ENCODE measurements at regions not wholly inside any gene's neighbourhood (a gene's known extent, or its start where the extent isn't known, plus 50 kb on each side); places are given as distances from the start of the nearest gene placed in this dataset.

DNA sequence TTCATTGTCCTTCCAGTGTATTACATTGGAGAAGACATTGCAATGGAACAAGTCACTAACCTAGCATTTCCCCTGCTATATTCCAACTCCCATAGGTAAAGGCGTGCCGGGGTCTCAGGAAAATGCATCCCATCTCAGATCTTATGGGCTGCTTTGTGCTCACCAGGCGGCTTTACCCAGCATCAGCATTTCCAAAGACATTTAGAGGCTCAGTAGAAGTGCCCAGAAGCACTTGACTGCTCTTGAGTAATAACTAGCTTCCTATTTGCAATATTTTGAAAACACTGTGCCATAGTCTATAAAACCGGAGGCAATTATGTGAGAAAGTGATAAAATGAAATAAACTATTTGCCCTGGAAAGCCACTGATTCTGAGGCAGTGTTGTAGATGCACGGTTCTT is 415.0 kb upstream of the NPVF start:
- DNase-seq (ENCODE audit: low spot score) (no peak), ATAC-seq (ENCODE audit: low FRiP score) (no peak)
- TF ChIP-seq, protein P1, sequence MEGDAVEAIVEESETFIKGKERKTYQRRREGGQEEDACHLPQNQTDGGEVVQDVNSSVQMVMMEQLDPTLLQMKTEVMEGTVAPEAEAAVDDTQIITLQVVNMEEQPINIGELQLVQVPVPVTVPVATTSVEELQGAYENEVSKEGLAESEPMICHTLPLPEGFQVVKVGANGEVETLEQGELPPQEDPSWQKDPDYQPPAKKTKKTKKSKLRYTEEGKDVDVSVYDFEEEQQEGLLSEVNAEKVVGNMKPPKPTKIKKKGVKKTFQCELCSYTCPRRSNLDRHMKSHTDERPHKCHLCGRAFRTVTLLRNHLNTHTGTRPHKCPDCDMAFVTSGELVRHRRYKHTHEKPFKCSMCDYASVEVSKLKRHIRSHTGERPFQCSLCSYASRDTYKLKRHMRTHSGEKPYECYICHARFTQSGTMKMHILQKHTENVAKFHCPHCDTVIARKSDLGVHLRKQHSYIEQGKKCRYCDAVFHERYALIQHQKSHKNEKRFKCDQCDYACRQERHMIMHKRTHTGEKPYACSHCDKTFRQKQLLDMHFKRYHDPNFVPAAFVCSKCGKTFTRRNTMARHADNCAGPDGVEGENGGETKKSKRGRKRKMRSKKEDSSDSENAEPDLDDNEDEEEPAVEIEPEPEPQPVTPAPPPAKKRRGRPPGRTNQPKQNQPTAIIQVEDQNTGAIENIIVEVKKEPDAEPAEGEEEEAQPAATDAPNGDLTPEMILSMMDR (IDR thresholded peaks at IDR 0.05), result no peak

DNA sequence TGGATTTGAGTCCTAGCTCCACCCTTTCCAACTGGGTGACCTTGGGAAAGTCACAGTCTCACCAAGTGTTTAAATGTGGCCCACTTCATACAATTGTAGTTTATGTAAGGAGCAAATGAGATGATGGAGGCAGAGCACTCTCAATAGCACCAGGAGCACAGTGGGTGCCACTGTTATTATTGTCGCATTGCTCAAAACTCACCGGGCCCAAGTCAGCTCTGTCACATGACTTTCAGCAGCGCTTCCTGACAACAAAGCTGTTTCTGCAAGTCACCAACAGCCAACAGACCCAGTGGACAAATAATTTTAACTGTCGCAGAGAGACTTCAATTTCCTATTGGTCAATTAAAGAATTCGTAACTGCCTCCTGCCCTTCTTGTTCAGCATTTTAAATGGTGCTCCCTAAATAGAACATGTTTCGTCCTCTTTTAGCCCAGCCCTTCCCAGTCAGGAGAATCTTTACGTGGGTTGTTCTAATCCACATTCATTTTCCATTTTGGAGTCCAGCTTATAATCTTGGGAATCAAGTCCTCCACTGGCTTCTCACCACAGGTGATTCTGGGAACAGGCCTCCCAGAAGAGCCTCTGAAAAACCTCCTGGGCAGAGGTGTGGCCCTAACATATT is 415.6 kb upstream of the NPVF start:
- TF ChIP-seq, protein P1 (IDR thresholded peaks at IDR 0.05), result no peak
- DNase-seq (ENCODE audit: low spot score), result no peak
- ATAC-seq (ENCODE audit: low FRiP score), result no peak

DNA sequence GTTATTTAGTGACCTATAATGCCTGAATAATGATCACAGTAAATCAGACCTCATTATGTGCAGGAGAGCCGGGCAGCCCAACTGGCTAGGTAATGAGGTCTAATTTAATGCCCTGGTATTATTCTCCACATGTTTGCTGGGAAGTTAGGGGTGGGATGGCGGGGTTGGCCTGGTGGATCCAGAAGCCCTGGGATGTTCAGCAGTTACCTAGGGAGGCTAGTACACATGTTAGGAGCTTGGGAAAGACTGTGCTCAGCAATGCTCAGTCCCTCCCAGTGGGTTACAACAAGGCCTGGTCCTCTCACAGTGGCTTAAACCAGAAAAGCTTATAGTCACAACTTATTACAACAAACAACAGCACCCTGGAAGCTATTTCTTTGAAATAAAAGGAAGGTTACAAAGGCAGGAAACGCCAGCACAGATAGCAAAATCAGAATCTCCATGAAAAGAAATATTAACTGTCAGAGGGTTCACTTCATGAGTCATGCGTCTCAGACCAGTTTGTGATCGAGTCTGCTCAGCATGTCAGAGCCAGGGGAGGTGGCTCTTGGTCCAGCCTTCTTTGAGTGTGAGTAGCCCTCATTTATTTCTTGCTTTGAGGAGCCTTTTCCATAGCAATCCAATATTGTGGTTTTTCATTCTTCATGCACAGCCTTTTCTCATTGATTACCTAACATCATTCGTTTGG is 418.6 kb upstream of the NPVF start:
- no peak for ATAC-seq (ENCODE audit: low FRiP score)
- DNase-seq (ENCODE audit: low spot score), result no peak
- TF ChIP-seq, protein P1 (IDR thresholded peaks at IDR 0.05), result no peak

DNA sequence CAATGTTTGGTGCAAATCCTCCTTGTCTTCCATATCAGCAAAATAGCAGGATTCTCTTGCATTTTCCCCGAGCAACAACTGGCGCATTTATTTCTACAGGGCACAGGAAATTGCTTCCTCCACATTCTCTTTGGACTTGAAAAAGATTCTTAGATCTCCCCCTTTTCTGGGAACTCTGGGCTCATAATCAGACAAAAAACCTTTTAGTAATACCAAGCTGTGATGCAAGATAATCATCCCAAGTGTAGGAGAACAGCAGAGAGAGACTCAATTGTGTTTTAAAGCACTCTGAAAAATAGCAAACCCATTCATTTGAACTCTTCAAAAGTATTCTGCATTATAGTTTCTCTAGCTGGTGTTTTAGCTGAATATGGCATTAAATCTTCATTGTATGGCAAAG is 419.6 kb upstream of the NPVF start:
- DNase-seq (ENCODE audit: low spot score) (no peak), ATAC-seq (ENCODE audit: low FRiP score) (no peak)
- TF ChIP-seq, protein P1 (IDR thresholded peaks at IDR 0.05), result no peak

DNA sequence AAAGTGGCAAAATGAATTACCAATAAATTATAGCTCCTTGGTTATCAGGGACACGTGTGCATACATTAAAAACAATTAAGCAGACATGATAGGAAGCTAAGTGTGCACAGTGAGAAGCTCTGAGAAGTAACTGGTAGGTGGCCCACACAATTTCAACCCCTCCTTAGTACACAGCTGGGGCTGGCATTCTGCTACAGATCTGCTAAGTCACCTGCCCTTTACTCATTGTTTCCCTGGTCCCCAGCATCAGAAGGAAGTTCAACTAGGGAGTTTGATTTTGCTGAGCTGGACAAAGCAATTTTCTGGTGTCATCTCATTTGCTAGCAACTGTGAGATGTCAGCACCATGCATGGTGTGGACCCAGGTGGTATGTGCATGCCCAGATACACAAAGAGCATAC is 424.1 kb upstream of the NPVF start:
- DNase-seq (ENCODE audit: low spot score) (no peak), ATAC-seq (ENCODE audit: low FRiP score) (no peak)
- TF ChIP-seq, protein P1 (IDR thresholded peaks at IDR 0.05), result no peak

DNA sequence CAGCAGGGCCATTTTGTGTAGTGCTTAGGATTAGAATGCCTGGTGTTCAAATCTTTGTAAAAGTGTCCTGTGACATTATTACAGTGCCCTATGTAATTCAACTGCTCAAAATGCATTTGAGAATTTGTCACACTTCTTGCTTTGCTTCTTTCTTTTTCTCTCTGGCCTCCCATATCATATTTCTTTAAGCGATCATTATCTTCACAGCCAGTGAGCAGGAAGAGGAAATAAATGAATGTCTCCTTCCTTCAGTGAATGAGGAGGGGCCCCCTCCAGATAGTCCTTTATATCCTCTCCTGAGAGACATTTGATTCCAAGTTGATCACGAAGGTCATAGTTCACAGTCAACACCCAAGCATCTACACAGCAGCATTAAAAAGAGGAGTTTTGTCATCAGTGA is 425.1 kb upstream of the NPVF start:
- ATAC-seq (ENCODE audit: low FRiP score) (no peak), DNase-seq (ENCODE audit: low spot score) (no peak)
- TF ChIP-seq, protein P1 (IDR thresholded peaks at IDR 0.05), result no peak

DNA sequence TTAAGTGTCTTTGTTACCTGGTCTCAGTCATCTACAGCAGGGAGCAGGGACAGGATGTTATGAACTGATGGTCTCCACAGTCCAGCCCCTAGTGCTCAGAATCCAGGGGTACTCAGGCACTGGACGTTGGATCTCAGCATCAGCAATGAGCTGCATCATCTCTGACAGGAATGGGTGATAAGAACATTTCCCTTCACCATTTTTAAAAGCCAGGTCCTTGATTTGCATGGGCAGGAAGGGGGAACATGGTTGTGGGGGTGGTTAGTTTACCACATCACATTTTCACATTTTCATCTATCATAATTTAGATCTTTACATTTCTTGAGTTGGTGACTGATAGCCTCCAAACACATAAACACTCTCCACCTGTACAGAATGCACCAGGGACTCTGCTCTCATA is 427.8 kb upstream of the NPVF start:
- TF ChIP-seq, protein P1 (IDR thresholded peaks at IDR 0.05), result no peak
- DNase-seq (ENCODE audit: low spot score) (no peak), ATAC-seq (ENCODE audit: low FRiP score) (no peak)
